Thoracic aorta (tissue), 2 donors: ENCODE measurements at regions not wholly inside any gene's neighbourhood (a gene's known extent, or its start where the extent isn't known, plus 50 kb on each side); places are given as distances from the start of the nearest gene placed in this dataset.

Source experiments
- ATAC-seq: fragments of 150-250 bp; one replicate; pipeline ENCODE4 v1.8.0; 2017; ENCODE audit warnings: low read depth; ENCODE audit not compliant: insufficient number of reproducible peaks, low FRiP score
- DNase-seq: peaks from one replicate; pipeline ENCODE4 v3.0.0-alpha.2; 2020; ENCODE audit warnings: low spot score
- H3K27ac ChIP-seq, 2 donors: fragments of 200-600 bp; sonication (generic); 1 replicate in 1 of 2; 2 replicates in 1 of 2; pipeline ENCODE4 v1.5.1; 2016; ENCODE audit warnings: mild to moderate bottlenecking in 2 of 2, moderate library complexity in 2 of 2
- H3K27me3 ChIP-seq: fragments of 200-600 bp; sonication (generic); replicated peaks from 2 replicates; pipeline ENCODE4 v1.6.0; 2016; ENCODE audit warnings: mild to moderate bottlenecking; ENCODE audit not compliant: insufficient read depth
- H3K36me3 ChIP-seq: fragments of 200-600 bp; sonication (generic); one replicate; pipeline ENCODE4 v1.5.1; 2016
- H3K4me1 ChIP-seq, 2 donors: fragments of 200-600 bp; sonication (generic); 1 replicate in 1 of 2; 2 replicates in 1 of 2; pipeline versions ENCODE4 v1.5.1 to v1.6.0; 2016; ENCODE audit warnings: low read depth in 2 of 2, mild to moderate bottlenecking in 1 of 2; ENCODE audit not compliant: control insufficient read depth in 1 of 2
- H3K4me3 ChIP-seq: fragments of 200-600 bp; sonication (generic); 2 replicates; pipeline ENCODE4 v1.5.1; 2016; ENCODE audit warnings: mild to moderate bottlenecking
- H3K9me3 ChIP-seq: fragments of 200-600 bp; sonication (generic); 2 replicates; pipeline ENCODE4 v1.5.1; 2016
- TF ChIP-seq, protein P1 (sequence below): fragments of 200-600 bp; sonication (generic); IDR thresholded peaks from one replicate; pipeline ENCODE4 v1.5.1; 2019; ENCODE audit warnings: antibody characterized with exemption

DNA sequence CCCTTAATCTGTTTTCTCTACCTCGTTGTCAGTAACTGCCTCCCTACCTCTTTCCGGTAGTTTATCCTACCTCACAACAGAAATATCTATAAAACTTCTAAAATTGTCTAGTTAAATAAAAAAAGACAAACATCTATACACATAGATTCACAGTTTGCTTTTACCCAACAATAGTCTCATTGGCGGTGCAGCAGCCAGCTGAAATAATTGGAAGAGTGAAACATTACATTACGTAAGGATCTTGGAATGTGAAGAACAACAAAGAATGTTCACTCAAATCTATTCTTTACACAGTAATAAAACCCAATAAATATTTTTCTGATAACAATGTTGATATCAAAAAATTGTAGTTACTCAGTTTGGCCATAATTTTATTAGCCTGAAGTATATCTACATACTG, 115.5 kb upstream of the ARPP21 start:
- peaks cover 0 to 6% of the 10 kb centered on the region in 2 donors for H3K4me1 ChIP-seq
- ATAC-seq (no peak), DNase-seq (no peak)
- H3K9me3 ChIP-seq = no peaks in the 10 kb centered on the region
- no peak overlapping the region for H3K27ac ChIP-seq
- no peaks in the 10 kb centered on the region for H3K27me3 ChIP-seq
- no peaks in the 10 kb centered on the region for H3K36me3 ChIP-seq
- TF ChIP-seq, protein P1, sequence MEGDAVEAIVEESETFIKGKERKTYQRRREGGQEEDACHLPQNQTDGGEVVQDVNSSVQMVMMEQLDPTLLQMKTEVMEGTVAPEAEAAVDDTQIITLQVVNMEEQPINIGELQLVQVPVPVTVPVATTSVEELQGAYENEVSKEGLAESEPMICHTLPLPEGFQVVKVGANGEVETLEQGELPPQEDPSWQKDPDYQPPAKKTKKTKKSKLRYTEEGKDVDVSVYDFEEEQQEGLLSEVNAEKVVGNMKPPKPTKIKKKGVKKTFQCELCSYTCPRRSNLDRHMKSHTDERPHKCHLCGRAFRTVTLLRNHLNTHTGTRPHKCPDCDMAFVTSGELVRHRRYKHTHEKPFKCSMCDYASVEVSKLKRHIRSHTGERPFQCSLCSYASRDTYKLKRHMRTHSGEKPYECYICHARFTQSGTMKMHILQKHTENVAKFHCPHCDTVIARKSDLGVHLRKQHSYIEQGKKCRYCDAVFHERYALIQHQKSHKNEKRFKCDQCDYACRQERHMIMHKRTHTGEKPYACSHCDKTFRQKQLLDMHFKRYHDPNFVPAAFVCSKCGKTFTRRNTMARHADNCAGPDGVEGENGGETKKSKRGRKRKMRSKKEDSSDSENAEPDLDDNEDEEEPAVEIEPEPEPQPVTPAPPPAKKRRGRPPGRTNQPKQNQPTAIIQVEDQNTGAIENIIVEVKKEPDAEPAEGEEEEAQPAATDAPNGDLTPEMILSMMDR = no peak
- H3K4me3 ChIP-seq = no peak overlapping the region

DNA sequence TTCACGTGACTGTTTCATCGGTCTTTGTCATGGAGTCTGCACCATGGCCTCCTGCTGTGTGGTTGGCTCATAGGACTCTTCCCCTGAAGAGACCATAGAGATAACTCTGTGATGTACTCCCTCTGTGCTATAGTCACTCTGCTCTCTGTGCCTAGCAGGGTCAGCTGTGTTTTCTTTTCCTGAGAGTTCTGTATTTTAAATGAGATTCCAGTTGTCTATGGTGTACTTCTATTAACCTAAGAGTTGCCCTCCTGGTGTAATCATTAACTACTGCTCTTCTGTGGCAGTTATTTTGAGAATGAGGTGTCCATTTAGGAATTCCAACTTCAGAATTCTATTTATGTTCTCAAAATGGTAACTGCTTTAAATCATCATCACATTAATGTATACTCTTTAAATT, 114.5 kb upstream of the ARPP21 start:
- ATAC-seq (no peak), DNase-seq (no peak)
- no peaks in the 10 kb centered on the region for H3K27me3 ChIP-seq
- H3K9me3 ChIP-seq = no peaks in the 10 kb centered on the region
- H3K4me1 ChIP-seq = peaks cover 0 to 6% of the 10 kb centered on the region in 2 donors
- no peak overlapping the region for H3K27ac ChIP-seq
- TF ChIP-seq, protein P1 = no peak
- no peaks in the 10 kb centered on the region for H3K36me3 ChIP-seq
- H3K4me3 ChIP-seq = no peak overlapping the region

DNA sequence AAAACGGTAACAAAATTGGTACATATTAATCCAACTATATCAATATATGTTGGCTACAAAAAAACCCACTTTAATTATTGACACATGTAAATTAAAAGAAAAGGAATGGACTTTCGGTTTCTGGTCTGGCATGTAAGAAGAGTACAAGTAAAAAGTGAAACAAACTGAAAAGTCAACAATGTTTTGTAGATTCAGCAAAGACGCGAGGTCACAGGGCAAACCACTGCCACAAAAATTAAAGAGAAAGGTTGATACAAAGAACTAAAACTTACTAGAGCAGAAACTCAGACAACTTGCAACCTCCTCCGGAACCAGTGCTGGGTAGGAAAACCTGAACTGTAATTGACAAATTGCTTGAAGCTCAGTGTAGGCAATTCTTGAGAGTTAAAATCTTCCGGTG, 110.6 kb upstream of the ARPP21 start:
- ATAC-seq (no peak), DNase-seq (no peak)
- Histone ChIP-seq H3K9me3 (no peaks in the 10 kb centered on the region), H3K36me3 (no peaks in the 10 kb centered on the region), H3K27me3 (no peaks in the 10 kb centered on the region), H3K4me1 (peaks cover 0 to 6% of the 10 kb centered on the region in 2 donors), H3K27ac (no peak overlapping the region), H3K4me3 (no peak overlapping the region)
- TF ChIP-seq, protein P1 = no peak

DNA sequence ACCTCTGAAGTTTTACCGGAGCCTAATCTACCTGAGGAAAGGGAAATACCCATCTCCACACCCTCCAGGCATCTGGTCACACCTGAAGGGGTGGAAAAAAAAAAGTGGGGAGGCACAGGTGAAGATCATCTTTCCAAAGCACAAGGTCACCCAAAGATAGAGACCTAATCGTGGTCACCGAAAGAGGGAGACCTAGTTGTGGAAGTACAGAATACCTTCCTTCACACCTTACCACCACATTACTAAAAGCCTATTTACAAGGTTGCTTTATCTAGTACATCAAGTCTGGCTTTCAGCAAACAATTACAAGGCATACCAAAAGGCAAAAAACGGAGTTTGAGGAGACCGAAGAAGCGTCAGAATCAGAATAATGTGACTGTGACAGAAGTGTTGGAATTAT, 110.0 kb upstream of the ARPP21 start:
- no peak for ATAC-seq
- Histone ChIP-seq H3K27ac (no peak overlapping the region), H3K9me3 (no peaks in the 10 kb centered on the region), H3K36me3 (no peaks in the 10 kb centered on the region), H3K27me3 (no peaks in the 10 kb centered on the region), H3K4me3 (no peak overlapping the region), H3K4me1 (peaks cover 0 to under 1% of the 10 kb centered on the region in 2 donors)
- TF ChIP-seq, protein P1 = no peak
- DNase-seq = no peak

DNA sequence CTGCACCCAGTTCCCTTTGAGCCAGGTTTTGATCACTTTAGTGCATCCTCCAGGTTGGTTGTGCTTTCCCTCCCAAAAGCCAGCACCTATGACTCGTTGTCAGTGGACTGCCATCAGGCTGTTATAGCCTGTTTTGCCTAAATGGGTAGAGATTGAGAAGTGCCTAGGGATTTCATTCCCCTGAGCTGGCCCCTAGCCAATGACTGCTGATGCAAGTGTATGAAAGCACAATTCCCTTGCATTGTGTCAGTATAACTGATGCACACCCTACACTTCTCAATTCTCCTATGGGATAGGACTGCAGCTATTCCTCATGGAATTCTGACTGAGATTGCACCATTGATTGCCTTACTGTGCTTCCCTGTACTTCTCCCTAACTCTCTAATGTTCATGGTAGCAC, 102.1 kb upstream of the ARPP21 start:
- TF ChIP-seq, protein P1 = no peak
- no peaks in the 10 kb centered on the region for H3K36me3 ChIP-seq

More for the DNA sequence above, 102.1 kb upstream of the ARPP21 start:
- ATAC-seq = no peak
- no peak for DNase-seq
- Histone ChIP-seq H3K27ac (no peak overlapping the region), H3K9me3 (no peaks in the 10 kb centered on the region), H3K4me3 (no peak overlapping the region), H3K4me1 (no peaks in the 10 kb centered on the region), H3K27me3 (no peaks in the 10 kb centered on the region)
